Parathyroid adenoma (tissue), 2 donors: ENCODE measurements at regions not wholly inside any gene's neighbourhood (a gene's known extent, or its start where the extent isn't known, plus 50 kb on each side); places are given as distances from the start of the nearest gene placed in this dataset.

ENCODE experiments used
- H2AFZ ChIP-seq: fragments of 300-600 bp; sonication (generic); one replicate; pipeline ENCODE4 v1.7.0; 2017; ENCODE audit warnings: antibody characterized with exemption, mild to moderate bottlenecking
- H3K27ac ChIP-seq: fragments of 300-600 bp; sonication (generic); one replicate; pipeline ENCODE4 v1.7.0; 2017
- H3K27me3 ChIP-seq: fragments of 300-600 bp; sonication (generic); one replicate; pipeline ENCODE4 v1.7.0; 2017; ENCODE audit warnings: low read length; ENCODE audit not compliant: control insufficient read depth, insufficient read depth
- H3K36me3 ChIP-seq: fragments of 300-600 bp; sonication (generic); one replicate; pipeline ENCODE4 v1.7.0; 2017; ENCODE audit warnings: low read length; ENCODE audit not compliant: control insufficient read depth, insufficient read depth
- H3K4me1 ChIP-seq: fragments of 300-600 bp; sonication (generic); one replicate; pipeline ENCODE4 v1.7.0; 2017; ENCODE audit warnings: control low read depth
- H3K4me2 ChIP-seq: fragments of 300-600 bp; sonication (generic); one replicate; pipeline ENCODE4 v1.7.0; 2017; ENCODE audit warnings: low read length
- H3K4me3 ChIP-seq: fragments of 300-600 bp; sonication (generic); one replicate; pipeline ENCODE4 v1.7.0; 2017; ENCODE audit warnings: low read depth, low read length
- H3K79me2 ChIP-seq: fragments of 300-600 bp; sonication (generic); one replicate; pipeline ENCODE4 v1.7.0; 2017; ENCODE audit warnings: control low read depth
- H3K9ac ChIP-seq: fragments of 300-600 bp; sonication (generic); one replicate; pipeline ENCODE4 v1.7.0; 2017; ENCODE audit warnings: mild to moderate bottlenecking
- H3K9me3 ChIP-seq: fragments of 300-600 bp; sonication (generic); one replicate; pipeline ENCODE4 v1.7.0; 2017; ENCODE audit warnings: low read length; ENCODE audit not compliant: control insufficient read depth
- TF ChIP-seq, protein P1 (sequence below): fragments of 300-600 bp; sonication (generic); IDR thresholded peaks from one replicate; pipeline ENCODE4 v1.7.0; 2017; ENCODE audit warnings: antibody characterized with exemption, mild to moderate bottlenecking
- donor health status: primary hyperparathyroidism.

GRCh38 chr6:95227351-95227750 lies 350.0 kb upstream of the MANEA start:
- no peaks in the 10 kb centered on the region for H3K9me3 ChIP-seq
- H3K4me1 ChIP-seq = no peaks in the 10 kb centered on the region
- H2AFZ ChIP-seq = no peak overlapping the region
- no peak overlapping the region for H3K27ac ChIP-seq
- H3K36me3 ChIP-seq = no peaks in the 10 kb centered on the region
- H3K27me3 ChIP-seq = no peaks in the 10 kb centered on the region
- H3K4me3 ChIP-seq = no peak overlapping the region
- TF ChIP-seq, protein P1, sequence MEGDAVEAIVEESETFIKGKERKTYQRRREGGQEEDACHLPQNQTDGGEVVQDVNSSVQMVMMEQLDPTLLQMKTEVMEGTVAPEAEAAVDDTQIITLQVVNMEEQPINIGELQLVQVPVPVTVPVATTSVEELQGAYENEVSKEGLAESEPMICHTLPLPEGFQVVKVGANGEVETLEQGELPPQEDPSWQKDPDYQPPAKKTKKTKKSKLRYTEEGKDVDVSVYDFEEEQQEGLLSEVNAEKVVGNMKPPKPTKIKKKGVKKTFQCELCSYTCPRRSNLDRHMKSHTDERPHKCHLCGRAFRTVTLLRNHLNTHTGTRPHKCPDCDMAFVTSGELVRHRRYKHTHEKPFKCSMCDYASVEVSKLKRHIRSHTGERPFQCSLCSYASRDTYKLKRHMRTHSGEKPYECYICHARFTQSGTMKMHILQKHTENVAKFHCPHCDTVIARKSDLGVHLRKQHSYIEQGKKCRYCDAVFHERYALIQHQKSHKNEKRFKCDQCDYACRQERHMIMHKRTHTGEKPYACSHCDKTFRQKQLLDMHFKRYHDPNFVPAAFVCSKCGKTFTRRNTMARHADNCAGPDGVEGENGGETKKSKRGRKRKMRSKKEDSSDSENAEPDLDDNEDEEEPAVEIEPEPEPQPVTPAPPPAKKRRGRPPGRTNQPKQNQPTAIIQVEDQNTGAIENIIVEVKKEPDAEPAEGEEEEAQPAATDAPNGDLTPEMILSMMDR = no peak
- H3K79me2 ChIP-seq = no peaks in the 10 kb centered on the region
- H3K4me2 ChIP-seq = no peak overlapping the region
- no peak overlapping the region for H3K9ac ChIP-seq

DNA sequence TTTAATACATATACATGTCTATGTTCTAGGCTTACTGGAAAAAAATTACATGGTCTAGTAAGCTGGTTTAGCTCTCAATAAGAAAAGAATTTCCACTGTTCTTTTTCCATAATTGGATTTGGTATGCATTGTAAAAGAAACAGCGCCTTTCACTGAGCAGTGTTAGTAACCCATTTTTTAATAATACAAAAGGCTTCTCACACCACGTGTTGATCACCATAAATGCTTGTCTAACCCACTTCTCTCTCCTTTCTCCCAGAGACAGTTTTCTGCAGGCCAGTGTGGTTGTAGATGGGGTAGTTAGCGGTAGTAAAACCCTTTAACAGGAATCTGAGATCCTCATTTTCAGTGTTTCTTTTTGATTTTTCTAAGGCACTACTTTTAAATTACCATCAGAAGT lies 348.7 kb upstream of the MANEA start:
- Histone ChIP-seq H3K9me3 (no peaks in the 10 kb centered on the region), H3K4me2 (no peak overlapping the region), H3K27ac (no peak overlapping the region), H3K4me1 (no peaks in the 10 kb centered on the region), H2AFZ (no peak overlapping the region), H3K79me2 (no peaks in the 10 kb centered on the region), H3K36me3 (no peaks in the 10 kb centered on the region), H3K9ac (no peak overlapping the region), H3K27me3 (no peaks in the 10 kb centered on the region), H3K4me3 (no peak overlapping the region)
- TF ChIP-seq, protein P1 = no peak

DNA sequence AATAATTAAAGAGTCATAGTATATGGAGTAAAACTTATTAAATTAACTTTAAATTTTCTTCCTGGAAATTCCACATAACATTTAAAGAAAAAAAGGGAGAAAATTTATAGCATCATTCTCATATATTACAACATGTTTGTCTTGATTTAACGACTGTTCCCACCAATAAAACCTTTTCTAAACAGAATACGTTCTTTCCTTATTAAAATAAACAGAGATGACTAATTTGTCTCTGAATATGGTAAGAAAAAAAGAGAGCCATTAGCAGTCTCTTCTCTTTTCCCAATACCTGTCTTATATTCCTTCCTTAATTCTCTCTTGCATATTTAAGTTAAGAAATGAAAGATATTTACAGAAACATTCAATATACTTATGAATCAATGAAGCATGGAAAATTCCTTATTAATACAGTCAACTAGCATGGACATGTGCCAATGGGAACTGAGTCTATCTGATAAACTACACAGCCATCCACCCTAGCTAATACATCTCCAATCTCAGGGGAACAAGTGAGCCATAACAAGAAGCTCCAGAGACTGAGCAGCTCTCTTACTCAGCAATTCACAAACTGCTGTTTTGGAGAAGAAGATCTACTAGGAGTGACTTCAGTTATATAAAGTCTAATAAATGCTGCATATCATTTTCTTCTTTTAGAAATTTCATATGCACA lies 347.1 kb upstream of the MANEA start:
- no peaks in the 10 kb centered on the region for H3K4me1 ChIP-seq
- H3K4me3 ChIP-seq = no peak overlapping the region
- TF ChIP-seq, protein P1 = no peak
- H3K36me3 ChIP-seq = no peaks in the 10 kb centered on the region
- no peaks in the 10 kb centered on the region for H3K79me2 ChIP-seq
- no peaks in the 10 kb centered on the region for H3K27me3 ChIP-seq
- H2AFZ ChIP-seq = no peak overlapping the region
- no peak overlapping the region for H3K9ac ChIP-seq
- no peak overlapping the region for H3K4me2 ChIP-seq
- H3K9me3 ChIP-seq = no peaks in the 10 kb centered on the region
- H3K27ac ChIP-seq = no peak overlapping the region

DNA sequence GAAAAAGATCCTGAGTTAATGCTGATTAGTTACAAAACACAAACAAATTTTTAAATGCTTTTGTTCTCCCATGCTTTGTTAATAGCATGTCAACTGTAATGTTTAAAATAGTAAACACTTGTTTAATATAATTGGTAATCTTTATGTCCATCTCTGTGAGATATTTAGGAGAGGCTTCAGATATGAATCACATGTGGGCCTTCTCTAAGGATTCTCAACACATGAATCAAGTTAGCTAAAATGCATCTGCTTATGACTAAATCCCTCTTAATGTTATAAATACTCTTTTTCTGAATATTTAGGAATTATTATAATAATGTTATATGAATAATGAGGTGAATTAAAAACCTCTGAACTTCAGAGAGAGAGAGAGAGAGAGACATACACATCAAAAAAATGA lies 345.9 kb upstream of the MANEA start:
- Histone ChIP-seq H3K27ac (no peak overlapping the region), H3K4me2 (no peak overlapping the region), H3K27me3 (no peaks in the 10 kb centered on the region), H3K9ac (no peak overlapping the region), H3K79me2 (no peaks in the 10 kb centered on the region), H3K4me3 (no peak overlapping the region), H3K9me3 (no peaks in the 10 kb centered on the region), H2AFZ (no peak overlapping the region), H3K4me1 (no peaks in the 10 kb centered on the region), H3K36me3 (no peaks in the 10 kb centered on the region)
- TF ChIP-seq, protein P1 = no peak

GRCh38 chr6:95232446-95232845 lies 344.9 kb upstream of the MANEA start:
- H3K79me2 ChIP-seq = no peaks in the 10 kb centered on the region
- H3K36me3 ChIP-seq = no peaks in the 10 kb centered on the region
- no peak overlapping the region for H3K4me3 ChIP-seq
- H3K4me2 ChIP-seq = no peak overlapping the region
- H3K27ac ChIP-seq = no peak overlapping the region
- H3K4me1 ChIP-seq = no peaks in the 10 kb centered on the region
- H3K27me3 ChIP-seq = no peaks in the 10 kb centered on the region
- H2AFZ ChIP-seq = no peak overlapping the region
- H3K9me3 ChIP-seq = no peaks in the 10 kb centered on the region
- no peak overlapping the region for H3K9ac ChIP-seq
- TF ChIP-seq, protein P1 = no peak
